ENCODE measurements at regions not wholly inside any gene's neighbourhood (a gene's known extent, or its start where the extent isn't known, plus 50 kb on each side); places are given as distances from the start of the nearest gene placed in this dataset.
"Not testable (repeated sequence)": the region's sequence is repeated elsewhere in the genome, so short reads cannot be mapped to it uniquely, and the experiment has no call there.

DNA sequence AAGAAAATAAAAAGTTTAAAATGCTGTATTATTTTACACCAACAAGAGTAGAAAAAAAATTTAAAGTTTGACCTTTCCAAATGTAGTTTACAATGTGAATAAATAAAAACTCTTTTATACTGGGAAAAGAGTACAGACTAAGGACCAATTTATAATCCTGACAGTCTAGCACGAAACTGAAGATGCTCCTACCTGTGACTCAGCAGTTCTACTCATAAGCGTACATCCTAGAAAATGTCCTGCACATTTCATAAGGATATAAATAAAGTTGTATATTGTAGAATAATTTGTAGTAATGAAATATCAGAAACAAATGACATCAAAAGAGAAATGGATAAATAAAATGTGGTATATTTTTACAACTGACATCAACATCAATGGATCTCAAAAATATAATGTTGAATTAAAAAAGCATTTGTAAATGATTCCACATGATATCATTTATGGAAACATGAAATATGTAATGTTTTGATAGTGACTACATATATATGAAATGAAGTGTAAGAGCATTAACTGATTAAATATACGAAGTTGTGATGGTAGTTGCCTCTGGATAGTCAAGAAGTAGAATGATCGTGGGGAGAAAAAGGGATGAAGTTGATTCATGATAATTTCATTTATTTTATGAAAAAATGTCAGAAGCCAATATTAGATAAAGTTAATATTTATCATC lies 161.3 kb upstream of the CBLB start:
- no peak for DNase-seq

DNA sequence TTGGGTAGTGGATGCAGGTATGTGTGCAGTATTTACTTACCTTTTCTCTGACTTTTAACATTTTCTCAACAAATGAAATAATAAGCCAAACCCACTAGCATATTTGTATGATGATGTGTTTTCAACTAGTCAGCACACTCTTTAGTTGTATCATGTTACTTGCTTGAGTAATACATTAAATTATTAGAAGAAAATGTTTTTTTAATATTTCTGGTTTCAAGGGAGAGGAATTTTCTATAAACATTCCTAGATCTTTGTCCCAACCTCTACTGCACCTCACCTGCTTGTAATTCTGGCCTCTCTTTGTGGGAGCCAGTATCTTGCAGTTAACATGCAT lies 161.8 kb upstream of the CBLB start:
- no peak for DNase-seq

DNA sequence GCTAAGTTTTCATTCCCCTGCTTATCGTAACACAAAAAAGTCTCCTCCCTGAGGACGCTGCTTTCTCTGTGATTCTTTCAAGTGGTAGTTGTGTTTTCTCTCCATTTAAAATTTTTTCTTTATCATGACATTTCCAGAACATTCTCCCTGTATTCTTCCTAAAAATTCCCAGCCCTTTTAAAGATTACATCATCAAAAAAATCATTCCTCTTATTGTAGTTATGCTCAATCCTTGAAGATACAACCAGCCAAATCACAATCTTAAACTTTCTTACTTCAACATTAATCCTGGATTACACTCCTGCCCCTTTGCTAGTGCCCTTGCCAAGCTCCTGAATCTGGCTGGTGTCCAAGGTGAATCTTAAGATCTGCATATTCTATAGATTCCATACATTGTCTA lies 163.7 kb upstream of the CBLB start:
- DNase-seq = no peak

DNA sequence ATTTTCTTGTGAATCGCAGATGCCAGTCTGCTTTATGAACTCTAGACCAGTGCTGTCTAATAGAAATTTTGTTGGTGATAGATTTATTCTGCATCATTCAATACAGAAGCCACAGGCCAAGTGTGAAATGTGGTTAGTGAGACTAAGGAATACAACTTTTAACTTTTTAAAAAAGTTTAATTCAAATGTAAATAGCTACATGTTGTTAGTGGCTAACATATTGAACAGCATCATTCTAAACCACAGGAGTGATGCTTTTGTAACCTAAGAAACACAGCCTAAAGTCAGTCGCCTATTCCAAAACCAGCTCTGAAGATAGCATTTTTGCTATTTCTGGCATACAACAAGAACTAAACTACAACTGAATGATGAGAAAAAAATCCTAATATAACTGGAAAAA lies 164.8 kb upstream of the CBLB start:
- peak in 1 of 2 donors; percentile 12 for DNase-seq

DNA sequence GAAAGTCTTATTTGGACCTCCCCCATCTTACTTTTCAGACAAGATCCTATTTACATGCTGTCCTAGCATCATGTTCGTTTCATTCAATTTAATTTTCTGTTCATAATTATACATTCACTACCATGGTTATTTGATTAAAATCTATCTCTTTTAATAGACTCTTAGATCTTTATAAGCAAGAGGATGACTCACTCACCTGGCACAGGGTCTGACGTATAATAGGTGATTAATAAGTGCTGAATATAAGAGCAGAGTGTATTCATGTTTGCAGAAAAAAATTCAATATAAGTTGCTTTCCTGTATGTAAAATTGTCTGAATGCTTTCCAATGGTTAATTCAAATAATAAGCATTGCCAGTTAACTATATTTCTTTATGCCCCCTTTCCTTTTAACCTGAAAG lies 165.5 kb upstream of the CBLB start:
- DNase-seq = no peak

DNA sequence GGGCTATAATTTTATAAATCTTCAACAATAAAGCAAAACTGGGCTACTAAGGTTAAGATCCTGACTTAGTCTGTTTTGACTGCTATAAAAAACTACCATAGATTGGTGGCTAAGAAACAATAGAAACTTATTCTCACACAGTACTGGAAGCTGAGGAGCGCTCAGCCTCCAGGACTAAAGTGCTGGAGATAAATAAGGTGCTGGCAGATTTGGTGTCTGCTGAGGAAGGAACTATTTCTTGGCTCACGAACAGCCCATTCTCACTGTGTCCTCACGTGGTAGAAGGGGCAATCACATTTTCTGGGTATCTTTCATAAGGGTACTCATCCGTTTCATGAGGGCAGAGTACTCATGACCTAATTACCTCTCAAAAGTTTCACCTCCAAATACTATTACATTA lies 166.8 kb upstream of the CBLB start:
- DNase-seq = no peak

DNA sequence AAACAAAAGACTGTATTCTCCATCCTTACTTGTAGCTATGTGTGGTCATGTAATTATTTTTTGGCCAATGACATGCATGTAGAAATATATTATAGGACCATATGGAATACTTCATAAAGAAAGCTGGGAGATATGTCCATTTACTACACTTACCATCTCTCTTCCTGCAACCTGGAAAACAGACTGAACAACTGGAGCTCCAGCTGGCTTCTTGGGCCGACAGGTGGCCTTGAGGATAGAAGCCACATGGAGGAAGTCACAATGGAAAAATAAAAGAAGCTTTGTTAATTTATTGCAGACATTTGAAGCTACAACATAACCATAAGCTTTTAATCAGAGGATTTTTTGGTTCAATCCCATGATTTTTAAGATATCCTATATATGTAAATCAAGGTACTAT lies 167.9 kb upstream of the CBLB start:
- no peak for DNase-seq

DNA sequence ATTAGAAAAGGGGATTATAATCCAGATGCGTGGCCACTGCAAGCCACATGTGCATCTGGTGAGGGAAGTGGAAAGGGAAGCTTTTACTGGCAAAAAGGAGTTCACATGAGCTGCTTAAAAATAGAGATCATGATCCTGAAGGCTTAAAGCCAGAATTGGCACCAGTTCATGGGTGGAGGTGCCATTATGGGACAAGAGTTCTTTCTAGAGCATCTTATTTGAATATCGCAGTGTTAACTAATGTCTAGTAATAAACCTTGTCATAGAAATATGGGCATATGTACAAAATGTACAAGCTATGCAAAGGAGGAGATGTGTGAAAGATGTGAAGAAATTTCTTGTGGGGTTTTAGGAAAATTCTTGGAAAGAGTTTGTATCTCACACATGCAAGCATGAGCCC lies 178.4 kb upstream of the CBLB start:
- DNase-seq = no peak

DNA sequence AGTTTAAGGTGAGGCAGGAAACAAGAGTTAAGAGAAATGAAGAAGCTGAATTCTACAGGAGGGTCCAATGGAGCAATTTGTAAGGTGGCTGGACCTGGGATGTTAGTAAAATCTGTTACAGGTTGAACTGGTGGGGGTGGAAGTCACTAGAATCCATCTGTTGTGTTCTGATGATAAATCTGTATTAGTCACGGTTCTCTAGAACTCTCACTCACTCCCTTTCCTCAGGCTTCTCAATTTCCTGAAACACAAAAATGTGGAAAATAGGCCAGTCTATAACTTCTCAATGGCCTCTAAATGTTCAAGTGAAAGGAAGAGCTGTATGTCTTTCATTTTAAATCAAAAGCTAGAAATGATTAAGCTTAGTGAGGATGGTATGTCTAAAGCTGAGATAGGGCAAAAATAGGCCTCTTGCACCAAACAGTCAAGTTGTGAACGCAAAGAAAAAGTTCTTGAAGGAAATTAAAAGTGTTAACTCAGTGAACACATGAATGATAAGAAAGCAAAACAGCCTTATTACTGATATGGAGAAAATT lies 180.2 kb upstream of the CBLB start:
- no peak for DNase-seq

DNA sequence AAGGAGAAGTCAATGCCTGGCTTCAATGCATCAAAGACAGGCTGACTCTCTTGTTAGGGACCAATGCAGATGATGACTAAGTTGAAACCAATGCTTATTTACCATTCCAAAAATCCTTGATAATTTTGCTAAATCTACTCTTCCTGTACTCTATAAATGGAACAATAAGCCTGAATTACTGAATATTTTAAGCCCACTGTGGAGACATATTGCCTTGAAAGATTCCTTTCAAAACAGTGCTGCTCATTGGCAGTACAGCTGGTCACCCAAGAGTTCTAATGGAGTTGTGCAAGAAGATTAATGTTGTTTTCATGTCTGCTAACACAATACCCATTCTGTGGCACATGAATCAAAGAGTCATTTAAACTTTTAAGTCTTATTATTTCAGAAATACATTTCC lies 181.0 kb upstream of the CBLB start:
- no peak for DNase-seq

DNA sequence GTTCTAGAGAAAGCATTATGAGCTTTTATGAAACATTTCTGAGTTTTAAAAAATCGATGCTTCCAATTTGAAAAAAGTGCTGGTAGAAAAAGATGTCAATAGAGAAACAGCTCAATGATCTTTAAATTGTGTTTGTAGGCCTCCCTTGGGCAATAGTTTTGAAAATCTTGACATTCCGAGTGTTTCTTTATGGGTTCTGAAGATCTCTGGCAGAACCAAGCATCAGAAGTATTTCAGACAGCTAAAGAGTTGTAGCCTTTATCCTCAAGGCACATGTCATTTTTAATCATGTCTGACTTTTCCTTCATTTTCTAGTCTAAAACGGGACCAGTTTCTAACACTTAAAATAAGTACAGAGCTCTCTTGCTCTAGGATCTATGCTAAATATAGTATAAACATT lies 188.1 kb upstream of the CBLB start:
- DNase-seq = no peak

DNA sequence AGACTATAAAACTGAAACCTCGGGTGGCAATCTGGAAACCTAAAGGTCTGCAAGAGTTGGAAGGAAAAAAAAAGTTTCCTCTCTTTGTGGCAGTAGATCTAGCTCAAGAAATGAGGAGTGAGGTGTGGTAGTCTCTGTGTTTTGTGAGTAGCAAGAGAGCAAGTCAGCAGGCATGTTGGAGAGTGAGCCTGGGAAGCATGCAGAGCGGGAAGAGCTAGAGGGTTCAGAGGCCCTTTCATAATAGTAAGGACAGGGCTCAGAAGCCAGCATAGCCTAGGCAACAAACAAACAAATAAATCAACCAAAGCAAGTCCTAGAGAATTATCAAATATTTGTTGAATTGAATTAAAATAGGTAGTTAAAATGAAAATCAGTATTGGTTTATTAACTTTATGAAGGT lies 189.7 kb upstream of the CBLB start:
- no peak for DNase-seq

DNA sequence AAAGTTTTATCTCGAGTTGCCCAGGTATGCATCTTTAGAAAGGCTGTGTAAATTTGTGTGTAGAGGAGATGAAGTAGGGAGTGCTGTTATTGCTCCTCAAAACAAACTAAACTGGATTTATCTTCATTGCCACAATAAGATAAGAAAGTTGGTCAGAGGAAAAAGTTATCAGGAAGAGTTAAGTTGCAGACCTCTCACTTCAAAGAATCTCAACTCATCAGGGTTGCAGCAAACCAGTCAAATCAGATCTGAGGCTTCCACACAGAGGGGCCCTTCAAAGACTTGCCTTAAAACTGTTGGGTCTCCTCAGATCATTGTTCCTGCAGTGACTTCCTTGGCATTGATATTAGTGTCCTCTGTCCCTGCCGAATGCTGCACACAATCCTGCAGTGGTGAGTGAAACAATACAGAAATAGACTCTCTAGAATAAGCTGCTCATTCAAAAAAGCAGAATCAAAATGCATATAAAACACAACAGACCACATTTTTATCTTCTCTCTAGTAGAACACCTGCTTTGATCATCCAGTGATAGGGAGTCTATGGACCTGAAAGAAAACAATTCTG lies 191.2 kb upstream of the CBLB start:
- DNase-seq = no peak

DNA sequence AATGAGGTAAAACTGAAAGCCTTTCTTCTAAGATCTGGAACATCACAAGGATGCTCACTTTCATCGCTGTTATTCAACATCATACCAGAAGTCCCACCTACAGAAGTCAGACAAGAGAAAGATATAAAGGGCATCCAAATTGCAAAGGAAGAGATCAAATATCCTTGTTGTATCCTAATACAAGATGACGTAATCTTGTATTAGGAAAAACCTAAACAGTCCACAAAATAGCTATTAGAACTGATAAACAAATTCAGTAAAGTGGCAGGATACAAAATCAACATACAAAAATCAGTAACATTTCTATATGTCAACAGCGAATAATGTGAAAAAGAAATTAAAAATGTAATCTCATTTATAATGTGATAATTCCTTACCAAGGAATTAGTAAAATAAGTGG lies 195.1 kb upstream of the CBLB start:
- no peak for DNase-seq

DNA sequence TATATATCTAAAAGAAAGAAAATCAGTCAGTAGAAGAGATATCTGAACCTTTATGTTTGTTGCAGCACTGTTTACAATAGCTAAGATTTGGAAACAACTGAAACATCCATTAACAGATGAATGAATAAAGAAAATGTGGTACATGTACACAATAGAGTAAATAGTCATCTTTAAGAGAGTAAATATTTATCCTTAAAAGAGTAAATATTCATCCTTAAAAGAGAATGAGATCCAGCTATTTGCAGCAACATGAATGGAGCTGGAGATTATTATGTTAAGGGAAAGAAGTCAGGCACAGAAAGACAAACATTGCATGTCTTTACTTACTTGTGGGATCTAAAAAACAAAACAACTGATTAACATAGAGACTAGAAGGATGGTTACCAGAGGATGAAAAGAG lies 197.0 kb upstream of the CBLB start:
- DNase-seq = no peak

DNA sequence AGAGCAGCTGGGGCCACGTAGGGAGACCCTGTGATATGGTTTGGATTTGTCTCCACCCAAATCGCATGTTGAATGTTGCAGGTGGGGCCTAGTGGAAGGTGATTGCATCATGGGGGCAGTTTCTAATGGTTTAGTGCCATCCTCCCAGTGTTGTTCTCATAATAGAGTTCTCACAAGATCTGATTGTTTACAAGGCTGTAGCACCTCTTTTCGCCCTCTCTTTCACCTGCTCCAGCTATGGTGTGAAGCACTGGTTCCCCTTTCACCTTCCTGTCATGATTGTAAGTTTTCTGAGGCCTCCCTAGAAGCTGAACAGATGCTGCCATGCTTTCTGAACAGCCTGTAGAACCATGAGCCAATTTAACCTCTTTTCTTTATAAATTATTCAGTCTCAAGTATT lies 198.9 kb upstream of the CBLB start:
- DNase-seq = no peak

DNA sequence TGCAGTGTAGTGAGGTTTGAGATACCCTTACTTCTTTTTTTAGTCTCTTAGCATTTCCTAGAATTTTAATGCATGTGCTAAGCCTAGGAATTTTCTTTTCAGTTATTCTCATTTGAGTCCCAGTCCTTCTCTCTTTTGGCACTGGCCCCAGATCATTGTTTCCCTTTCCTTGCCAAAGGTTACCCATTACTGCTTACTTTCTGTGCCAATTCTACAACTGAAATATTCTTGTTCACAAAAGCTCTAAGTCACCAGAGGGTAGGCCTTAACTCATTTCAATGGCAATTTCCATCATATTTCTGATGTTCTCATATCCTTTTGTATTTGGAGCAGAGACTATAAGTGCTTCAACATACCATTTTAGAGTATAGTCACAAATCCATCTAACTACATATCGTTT lies 199.6 kb upstream of the CBLB start:
- no peak for DNase-seq

DNA sequence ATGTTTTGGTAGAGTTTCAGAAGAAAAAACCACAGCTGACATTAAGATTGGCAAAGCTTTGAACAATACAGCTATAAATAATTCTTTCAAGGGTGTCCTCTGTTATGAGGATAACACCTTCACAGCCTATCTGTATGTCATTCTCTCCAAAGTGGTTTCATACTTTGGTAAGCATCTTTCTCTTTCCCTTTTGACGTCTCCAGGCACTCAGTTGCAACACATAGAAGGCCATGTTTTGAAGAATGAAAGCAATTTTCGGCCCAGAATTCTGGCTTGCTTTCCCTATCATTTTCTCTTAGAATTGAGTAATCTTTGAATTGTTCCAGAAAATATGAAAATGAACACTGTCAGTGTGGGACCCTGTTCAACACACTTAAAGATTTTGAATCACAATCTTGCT lies 200.0 kb upstream of the CBLB start:
- peak in 1 of 2 donors; percentile 45 for DNase-seq

DNA sequence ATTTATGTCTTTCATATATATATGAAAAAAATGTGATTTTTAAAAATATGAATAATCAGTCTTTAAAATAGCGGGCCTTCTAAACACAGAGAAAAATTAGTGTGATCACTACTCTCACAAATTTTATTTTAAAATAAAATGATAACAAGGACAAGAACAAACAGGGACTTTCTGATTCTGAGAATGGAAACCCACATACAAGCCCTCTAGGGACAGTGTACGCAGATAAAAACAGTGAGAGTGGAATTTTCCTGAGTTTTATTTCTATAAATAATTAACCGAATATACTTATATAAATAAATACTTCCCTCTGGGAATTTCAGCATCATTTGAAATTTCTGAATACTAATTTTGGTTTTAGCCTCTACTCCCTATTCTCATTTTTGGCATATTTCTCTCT lies 201.4 kb upstream of the CBLB start:
- DNase-seq = no peak

DNA sequence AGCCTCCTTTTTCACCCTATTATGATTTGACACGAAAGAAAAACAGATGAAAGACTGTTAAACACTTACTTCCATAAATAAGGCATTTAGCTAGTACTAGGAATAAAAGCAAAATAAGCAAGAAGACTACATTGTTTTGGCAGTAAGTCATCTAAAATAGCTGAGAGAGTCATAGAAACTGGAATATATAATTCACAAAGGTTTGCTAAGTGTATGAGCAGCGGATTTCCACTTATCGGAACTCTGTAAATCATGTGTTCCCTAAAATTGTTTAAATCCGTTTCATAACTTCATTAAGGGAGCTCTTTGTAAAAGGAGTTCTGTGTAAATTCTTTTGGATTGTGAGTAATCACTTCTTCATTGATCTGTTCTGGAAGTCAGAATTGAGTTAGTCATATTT lies 202.5 kb upstream of the CBLB start:
- no peak for DNase-seq

DNA sequence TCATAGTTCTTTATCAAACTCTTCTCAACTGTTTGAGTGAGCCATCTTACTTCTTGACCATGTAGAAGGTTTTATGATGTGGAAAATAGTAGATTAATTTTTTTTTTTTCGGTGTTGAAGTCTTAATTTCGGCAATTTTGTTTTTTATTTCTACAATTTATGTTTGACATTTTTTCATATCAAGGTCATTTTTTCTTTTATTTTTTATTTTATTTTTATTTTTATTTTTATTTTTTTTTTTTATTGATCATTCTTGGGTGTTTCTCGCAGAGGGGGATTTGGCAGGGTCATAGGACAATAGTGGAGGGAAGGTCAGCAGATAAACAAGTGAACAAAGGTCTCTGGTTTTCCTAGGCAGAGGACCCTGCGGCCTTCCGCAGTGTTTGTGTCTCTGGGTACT lies 203.8 kb upstream of the CBLB start:
- not testable (repeated sequence) for DNase-seq

DNA sequence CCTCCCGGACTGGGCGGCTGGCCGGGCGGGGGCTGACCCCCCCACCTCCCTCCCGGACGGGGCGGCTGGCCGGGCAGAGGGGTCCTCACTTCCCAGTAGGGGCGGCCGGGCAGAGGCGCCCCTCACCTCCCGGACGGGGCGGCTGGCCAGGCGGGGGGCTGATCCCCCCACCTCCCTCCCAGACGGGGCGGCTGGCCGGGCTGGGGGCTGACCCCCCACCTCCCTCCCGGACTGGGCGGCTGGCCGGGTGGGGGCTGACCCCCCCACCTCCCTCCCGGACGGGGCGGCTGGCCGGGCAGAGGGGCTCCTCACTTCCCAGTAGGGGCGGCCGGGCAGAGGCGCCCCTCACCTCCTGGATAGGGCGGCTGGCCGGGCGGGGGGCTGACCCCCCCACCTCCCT lies 205.0 kb upstream of the CBLB start:
- DNase-seq = not testable (repeated sequence)

DNA sequence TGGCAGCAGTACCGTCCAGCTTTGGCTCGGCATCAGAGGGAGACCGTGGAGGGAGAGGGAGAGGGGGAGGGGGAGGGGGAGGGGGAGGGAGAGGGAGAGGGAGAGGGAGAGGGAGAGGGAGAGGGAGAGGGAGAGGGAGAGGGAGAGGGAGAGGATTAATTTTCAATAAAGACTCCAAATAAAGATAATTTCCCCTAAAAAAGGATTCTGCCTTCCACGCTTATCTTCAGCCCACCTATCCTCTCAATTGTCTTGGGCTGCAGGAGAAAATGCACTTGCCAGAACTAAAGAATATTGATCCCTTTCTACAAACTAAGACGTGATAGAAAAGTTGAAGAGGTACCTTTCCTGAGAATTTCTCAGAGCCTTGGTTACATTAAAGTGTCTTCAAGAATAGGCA lies 206.9 kb upstream of the CBLB start:
- not testable (repeated sequence) for DNase-seq

DNA sequence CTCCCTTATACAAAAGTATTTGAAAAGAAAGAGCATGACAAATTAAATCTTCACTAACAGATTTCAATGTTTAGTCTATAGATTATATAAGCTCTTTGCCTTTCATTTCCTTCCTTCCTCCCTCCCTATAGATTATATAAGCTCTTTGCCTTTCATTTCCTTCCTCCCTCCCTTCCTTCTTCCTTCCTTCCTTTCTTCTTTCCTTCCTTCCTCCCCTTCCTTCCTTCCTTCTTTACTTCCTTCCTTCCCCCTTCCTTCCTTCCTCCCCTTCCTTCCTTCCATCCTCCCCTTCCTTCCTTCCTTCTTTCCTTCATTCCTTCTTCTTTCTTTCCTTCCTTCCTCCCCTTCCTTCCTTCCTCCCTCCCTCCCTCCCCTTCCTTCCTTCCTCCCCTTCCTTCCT lies 209.8 kb upstream of the CBLB start:
- DNase-seq = no peak

DNA sequence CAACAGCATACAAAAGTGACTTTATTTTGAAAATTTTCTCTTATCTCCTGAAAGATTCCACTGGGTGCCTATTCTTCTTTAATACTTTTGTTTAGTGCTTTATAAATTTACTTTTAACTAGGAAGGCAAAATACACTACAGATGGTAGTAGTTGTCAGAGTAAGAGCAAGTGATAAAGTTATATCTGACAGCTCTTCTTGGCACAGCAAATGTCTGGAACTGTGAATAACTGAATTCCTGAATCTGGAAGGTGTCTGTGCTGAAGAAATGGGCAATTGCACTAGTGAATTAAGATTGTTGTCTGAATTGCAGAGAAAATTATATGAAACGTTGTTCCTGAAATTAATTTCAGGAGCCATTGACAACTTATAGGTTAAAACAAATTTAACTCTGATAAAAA lies 213.8 kb upstream of the CBLB start:
- DNase-seq = no peak

All from CD4-positive, alpha-beta T cell treated with Interleukin-1 beta for 1 hour (primary cell).